IMR-90 (cell line): ENCODE measurements at regions not wholly inside any gene's neighbourhood (a gene's known extent, or its start where the extent isn't known, plus 50 kb on each side); places are given as distances from the start of the nearest gene placed in this dataset.

ENCODE experiments used
- ATAC-seq: fragments of 200-7000 bp; cut with Tn5 transposase; 2 replicates; pipeline ENCODE4 v1.9.1; 2020; ENCODE audit warnings: low read depth, mild to moderate bottlenecking, moderate library complexity
- BruUV-seq: library from RNA; stranded (reverse); fragments of 400-500 nt; replicated peaks from 2 replicates; lab custom pipeline; 2021; lab: Mats Ljungman, UMichigan
- CTCF ChIA-PET: fragments of 300-600 bp; formaldehyde crosslinking; extraction: SDS; loops from one replicate; lab custom pipeline; 2021; ENCODE audit warnings: antibody characterized with exemption; lab: Yijun Ruan, JAX
- POLR2A ChIA-PET: fragments of 300-600 bp; sonication (Branson Sonifier 250); formaldehyde crosslinking; loops from one replicate; lab custom pipeline; 2022; ENCODE audit warnings: antibody characterized with exemption; ENCODE audit not compliant: unreplicated experiment; lab: Charles Lee
- DNase-seq: peaks from one replicate; pipeline ENCODE4 v3.0.0; 2013
- H2AFZ ChIP-seq: replicated peaks from 2 replicates; pipeline ENCODE3; 2013; ENCODE audit warnings: low read length, mild to moderate bottlenecking; ENCODE audit not compliant: poor library complexity
- H2AK5ac ChIP-seq: 2 replicates; pipeline ENCODE4 v1.6.1; 2013; ENCODE audit warnings: low read depth, low read length, inconsistent platforms
- H2AK9ac ChIP-seq: replicated peaks from 2 replicates; pipeline ENCODE3; 2013; ENCODE audit warnings: mild to moderate bottlenecking, low read depth, low read length, moderate library complexity; ENCODE audit not compliant: poor library complexity
- H2BK120ac ChIP-seq: 2 replicates; pipeline ENCODE4 v1.6.1; 2013; ENCODE audit warnings: low read depth, low read length, inconsistent platforms
- H2BK15ac ChIP-seq: 3 replicates; pipeline ENCODE4 v1.6.1; 2013; ENCODE audit warnings: low read depth, low read length, inconsistent platforms
- H2BK20ac ChIP-seq: 2 replicates; pipeline ENCODE4 v1.6.1; 2013; ENCODE audit warnings: low read depth, mild to moderate bottlenecking, inconsistent platforms, low read length, moderate library complexity
- H2BK5ac ChIP-seq: 2 replicates; pipeline ENCODE4 v1.6.1; 2013; ENCODE audit warnings: mild to moderate bottlenecking, low read depth, low read length, inconsistent platforms; ENCODE audit not compliant: poor library complexity, severe bottlenecking
- H3K14ac ChIP-seq: replicated peaks from 2 replicates; pipeline ENCODE4 v1.6.1; 2013; ENCODE audit warnings: low read depth, low read length, inconsistent platforms
- H3K18ac ChIP-seq: 2 replicates; pipeline ENCODE4 v1.6.1; 2013; ENCODE audit warnings: low read depth, low read length, control low read depth
- H3K23ac ChIP-seq: 2 replicates; pipeline ENCODE4 v1.6.1; 2013; ENCODE audit warnings: low read depth, low read length, inconsistent platforms
- H3K27ac ChIP-seq: 2 replicates; pipeline ENCODE4 v1.5.1; 2013; ENCODE audit warnings: mild to moderate bottlenecking, control low read depth, low read length; ENCODE audit not compliant: insufficient read depth
- H3K27me3 ChIP-seq: 2 replicates; pipeline ENCODE4 v1.6.1; 2013; ENCODE audit warnings: low read length; ENCODE audit not compliant: control insufficient read depth, insufficient read depth
- H3K36me3 ChIP-seq: 2 replicates; pipeline ENCODE4 v1.6.1; 2013; ENCODE audit warnings: low read length, mixed read lengths; ENCODE audit not compliant: control insufficient read depth, insufficient read depth
- H3K4ac ChIP-seq: 2 replicates; pipeline ENCODE4 v1.6.1; 2013; ENCODE audit warnings: low read depth, low read length, inconsistent platforms
- H3K4me1 ChIP-seq: 2 replicates; pipeline ENCODE4 v1.6.1; 2013; ENCODE audit warnings: low read length, mixed read lengths; ENCODE audit not compliant: control insufficient read depth, insufficient read depth
- H3K4me2 ChIP-seq: 2 replicates; pipeline ENCODE4 v1.6.1; 2013; ENCODE audit warnings: low read depth, mild to moderate bottlenecking, control low read depth, low read length, moderate library complexity
- H3K4me3 ChIP-seq: 2 replicates; pipeline ENCODE4 v1.5.1; 2013; ENCODE audit warnings: low read depth, mild to moderate bottlenecking, control low read depth, low read length, moderate library complexity; ENCODE audit not compliant: insufficient read depth
- H3K56ac ChIP-seq: 2 replicates; pipeline ENCODE4 v1.6.1; 2013; ENCODE audit warnings: low read length, inconsistent platforms; ENCODE audit not compliant: insufficient read depth; ENCODE audit errors: extremely low read depth
- H3K79me1 ChIP-seq, 2 experiments: 2 replicates each; pipeline ENCODE4 v1.6.1; 2013; ENCODE audit warnings: low read length in 2 of 2, inconsistent platforms in 1 of 2, low read depth in 1 of 2
- H3K9ac ChIP-seq: 2 replicates; pipeline ENCODE4 v1.6.1; 2013; ENCODE audit warnings: low read depth, low read length, control low read depth
- H3K9me1 ChIP-seq: 2 replicates; pipeline ENCODE4 v1.6.1; 2013; ENCODE audit warnings: low read length, inconsistent platforms; ENCODE audit not compliant: insufficient read depth
- H3K9me3 ChIP-seq: 2 replicates; pipeline ENCODE4 v1.6.1; 2013; ENCODE audit warnings: low read length; ENCODE audit not compliant: control insufficient read depth, insufficient read depth
- H4K20me1 ChIP-seq: 2 replicates; pipeline ENCODE4 v1.6.1; 2013; ENCODE audit warnings: low read length, inconsistent platforms; ENCODE audit not compliant: insufficient read depth
- H4K5ac ChIP-seq: 2 replicates; pipeline ENCODE4 v1.6.1; 2013; ENCODE audit warnings: mild to moderate bottlenecking, low read depth, low read length, control low read depth
- H4K8ac ChIP-seq, 2 experiments: 2 replicates each; pipeline ENCODE4 v1.6.1; 2013; ENCODE audit warnings: low read depth in 2 of 2, low read length in 2 of 2, control low read depth in 1 of 2, inconsistent platforms in 1 of 2
- H4K91ac ChIP-seq: 2 replicates; pipeline ENCODE4 v1.6.1; 2013; ENCODE audit warnings: low read depth, low read length, inconsistent platforms; ENCODE audit not compliant: insufficient read depth
- MAFK ChIP-seq: IDR thresholded peaks from 2 replicates; pipeline ENCODE4 v1.6.1; 2012; ENCODE audit warnings: low read depth, low read length, improper control_type of control experiment
- MAZ ChIP-seq: IDR thresholded peaks from 2 replicates; pipeline ENCODE4 v1.6.1; 2012; ENCODE audit warnings: low read depth, mild to moderate bottlenecking, low read length, improper control_type of control experiment, moderate library complexity, borderline replicate concordance
- WGBS, 2 experiments: methylation state at CpG; one replicate each; pipeline versions ENCODE4 v1.1.5 to v1.1.7; 2013; ENCODE audit warnings: missing lambda C conversion rate in 2 of 2; ENCODE audit not compliant: insufficient read length in 1 of 2; ENCODE audit errors: extremely low coverage in 2 of 2; 5-methylcytosine and 5-hydroxymethylcytosine counted together
- dilution Hi-C: fragments of 300-500 bp; cut with HindIII; formaldehyde crosslinking; loops from one replicate; pipeline ENCODE4 v1.14.3; 2018; ENCODE audit warnings: low sequenced_read_pairs; ENCODE audit not compliant: unreplicated experiment
- in situ Hi-C: fragments of 300-500 bp; cut with MboI; formaldehyde crosslinking; loops from 3 replicates; pipeline ENCODE4 v1.14.3; 2019; ENCODE audit warnings: low sequenced_read_pairs, inconsistent platforms, mixed read lengths
- intact Hi-C: fragments of 100-400 bp; cut with micrococcal nuclease; formaldehyde crosslinking; loops from 2 replicates; pipeline ENCODE4 v1.10.0; 2022
- TF ChIP-seq, protein P1 (sequence below): conservative IDR thresholded peaks from 2 replicates; pipeline ENCODE4 v1.5.1; 2012; ENCODE audit warnings: mild to moderate bottlenecking, low read depth, low read length, improper control_type of control experiment

DNA sequence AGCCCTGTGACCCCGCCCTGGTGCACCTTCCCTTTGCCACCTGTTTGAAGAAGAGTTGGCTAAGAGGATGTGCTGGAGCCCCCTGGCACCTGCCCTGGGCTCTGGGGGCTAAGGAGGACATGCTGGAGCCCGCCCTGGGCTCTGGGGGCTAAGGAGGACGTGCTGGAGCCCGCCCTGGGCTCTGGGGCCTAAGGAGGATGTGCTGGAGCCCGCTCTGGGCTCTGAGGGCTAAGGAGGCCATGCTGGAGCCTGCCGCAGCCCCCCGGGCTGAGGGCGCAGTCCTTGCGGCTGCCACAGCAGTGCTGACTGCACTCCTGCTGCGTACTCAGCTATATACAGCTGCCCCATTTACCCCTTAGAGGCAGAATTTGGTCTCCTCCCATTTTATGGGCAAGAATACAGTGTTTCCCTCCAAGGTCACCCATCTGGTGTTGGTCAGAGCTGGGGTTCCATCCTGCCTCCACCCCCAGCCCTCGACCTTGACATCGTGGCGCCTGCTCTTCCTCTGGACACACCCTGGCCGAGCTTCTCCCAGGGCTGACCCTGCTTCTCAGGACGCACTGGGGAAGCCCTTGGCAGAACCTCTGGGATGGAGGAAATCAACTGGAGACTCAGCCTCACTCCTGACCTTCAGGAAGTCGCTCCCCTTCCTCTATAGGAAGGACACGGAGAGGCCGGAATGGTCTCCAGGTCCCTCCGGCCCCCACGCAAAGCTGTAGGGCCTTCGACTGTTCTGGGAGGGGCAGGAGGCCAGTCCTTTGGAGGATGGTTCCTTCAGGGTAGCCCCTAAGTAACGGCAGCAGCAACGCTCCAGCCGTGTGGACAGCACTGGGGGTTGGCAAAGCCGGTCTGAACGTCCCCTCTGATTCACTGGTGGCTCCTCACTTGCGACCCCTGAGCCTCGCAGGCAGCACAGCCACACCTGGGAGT is 65.0 kb upstream of the HPCAL1 start:
- no peaks in the 10 kb centered on the region for H3K9me3 ChIP-seq
- no peak overlapping the region for H2AFZ ChIP-seq
- H3K56ac ChIP-seq = no peak overlapping the region
- no peak for TF ChIP-seq MAZ
- no peak for TF ChIP-seq MAFK
- TF ChIP-seq, protein P1, sequence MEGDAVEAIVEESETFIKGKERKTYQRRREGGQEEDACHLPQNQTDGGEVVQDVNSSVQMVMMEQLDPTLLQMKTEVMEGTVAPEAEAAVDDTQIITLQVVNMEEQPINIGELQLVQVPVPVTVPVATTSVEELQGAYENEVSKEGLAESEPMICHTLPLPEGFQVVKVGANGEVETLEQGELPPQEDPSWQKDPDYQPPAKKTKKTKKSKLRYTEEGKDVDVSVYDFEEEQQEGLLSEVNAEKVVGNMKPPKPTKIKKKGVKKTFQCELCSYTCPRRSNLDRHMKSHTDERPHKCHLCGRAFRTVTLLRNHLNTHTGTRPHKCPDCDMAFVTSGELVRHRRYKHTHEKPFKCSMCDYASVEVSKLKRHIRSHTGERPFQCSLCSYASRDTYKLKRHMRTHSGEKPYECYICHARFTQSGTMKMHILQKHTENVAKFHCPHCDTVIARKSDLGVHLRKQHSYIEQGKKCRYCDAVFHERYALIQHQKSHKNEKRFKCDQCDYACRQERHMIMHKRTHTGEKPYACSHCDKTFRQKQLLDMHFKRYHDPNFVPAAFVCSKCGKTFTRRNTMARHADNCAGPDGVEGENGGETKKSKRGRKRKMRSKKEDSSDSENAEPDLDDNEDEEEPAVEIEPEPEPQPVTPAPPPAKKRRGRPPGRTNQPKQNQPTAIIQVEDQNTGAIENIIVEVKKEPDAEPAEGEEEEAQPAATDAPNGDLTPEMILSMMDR = no peak
- H2AK9ac ChIP-seq = no peak overlapping the region
- H4K20me1 ChIP-seq = no peaks in the 10 kb centered on the region
- POLR2A ChIA-PET = no interaction called here
- BruUV-seq = no TSS peak
- H4K5ac ChIP-seq = no peak overlapping the region
- no peak overlapping the region for H2BK5ac ChIP-seq
- dilution Hi-C loops = no loop called here
- H3K27me3 ChIP-seq = peaks cover 21% of the 10 kb centered on the region
- no peak overlapping the region for H2BK15ac ChIP-seq
- DNase-seq (no peak), ATAC-seq (no peak)
- H3K36me3 ChIP-seq = no peaks in the 10 kb centered on the region
- H3K23ac ChIP-seq = no peak overlapping the region
- no peak overlapping the region for H2BK120ac ChIP-seq
- in situ Hi-C loops = no loop called here
- no peak overlapping the region for H3K14ac ChIP-seq
- H2AK5ac ChIP-seq = no peak overlapping the region
- no peak overlapping the region for H4K8ac ChIP-seq
- no peak overlapping the region for H3K18ac ChIP-seq
- H3K4me1 ChIP-seq = no peaks in the 10 kb centered on the region
- H3K79me1 ChIP-seq = no peaks in the 10 kb centered on the region
- no peak overlapping the region for H2BK20ac ChIP-seq
- 81% methylated on average over 15 of the region's 28 CpGs; no CpG with 5 or more reads in 1 of the 2 experiments for WGBS, 2 experiments
- no peak overlapping the region for H4K91ac ChIP-seq
- CTCF ChIA-PET = no interaction called here
- no peak overlapping the region for H3K9ac ChIP-seq
- H3K4me3 ChIP-seq = no peak overlapping the region
- peaks cover 9% of the 10 kb centered on the region; the same call in 1 of the 2 replicates for H3K9me1 ChIP-seq
- intact Hi-C loops = no loop called here
- H3K4ac ChIP-seq = no peak overlapping the region
- no peak overlapping the region for H3K4me2 ChIP-seq
- no peak overlapping the region for H3K27ac ChIP-seq
